ENCODE measurements at regions not wholly inside any gene's neighbourhood (a gene's known extent, or its start where the extent isn't known, plus 50 kb on each side); places are given as distances from the start of the nearest gene placed in this dataset.

- Histone ChIP-seq H3K36me3 (no peaks in the 10 kb centered on the region), H3K27me3 (no peaks in the 10 kb centered on the region), H3K27ac (no peak overlapping the region), H3K4me3 (no peak overlapping the region), H3K4me1 (peaks cover 0 to 5% (median 0%) of the 10 kb centered on the region in 4 donors), H3K9me3 (no peaks in the 10 kb centered on the region)
- DNase-seq, result no peak
- TF ChIP-seq POLR2A (IDR thresholded peaks at IDR 0.05) (no peak), CTCF (IDR thresholded peaks at IDR 0.05) (no peak)
Measured at GRCh38 chr10:43969506-43969905, 320.8 kb upstream of the ZNF32 start.

- no peak for DNase-seq
- Histone ChIP-seq H3K36me3 (no peaks in the 10 kb centered on the region), H3K4me3 (no peak overlapping the region), H3K9me3 (no peaks in the 10 kb centered on the region), H3K27me3 (no peaks in the 10 kb centered on the region), H3K27ac (no peak overlapping the region), H3K4me1 (peaks cover 0 to 5% (median 0%) of the 10 kb centered on the region in 4 donors)
- TF ChIP-seq POLR2A (IDR thresholded peaks at IDR 0.05) (no peak), CTCF (IDR thresholded peaks at IDR 0.05) (no peak)
Measured at GRCh38 chr10:43968961-43969360, 320.3 kb upstream of the ZNF32 start.

GRCh38 chr10:43968076-43968475 lies 319.4 kb upstream of the ZNF32 start:
- no peak overlapping the region for H3K27ac ChIP-seq
- no peaks in the 10 kb centered on the region for H3K9me3 ChIP-seq
- TF ChIP-seq CTCF (IDR thresholded peaks at IDR 0.05) (no peak), POLR2A (IDR thresholded peaks at IDR 0.05) (no peak)

DNA sequence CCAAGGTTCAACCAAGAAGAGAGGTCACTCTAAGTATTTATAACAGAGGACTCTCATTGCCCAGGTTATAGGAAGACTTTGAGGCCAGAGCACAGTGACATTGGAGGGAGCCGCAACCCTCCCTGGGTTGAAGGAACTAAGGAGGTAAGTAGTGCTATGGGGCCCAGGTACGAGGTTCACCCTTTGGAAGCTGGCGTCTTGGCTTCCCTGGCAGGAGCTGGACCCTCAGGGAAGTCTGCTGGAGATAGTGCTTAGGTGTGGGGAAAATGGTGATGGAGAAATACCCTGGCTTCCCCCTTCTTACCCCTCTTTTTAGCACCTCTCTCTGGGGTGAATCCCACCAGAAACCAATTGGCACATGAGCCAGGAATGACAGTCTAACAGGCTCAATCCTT lies 317.9 kb upstream of the ZNF32 start:
- DNase-seq, result no peak
- H3K36me3 ChIP-seq, result no peaks in the 10 kb centered on the region
- TF ChIP-seq POLR2A (IDR thresholded peaks at IDR 0.05), result no peak
- no peak overlapping the region for H3K4me3 ChIP-seq
- H3K27me3 ChIP-seq, result no peaks in the 10 kb centered on the region
- H3K27ac ChIP-seq, result no peak overlapping the region
- peaks cover 0 to 5% (median 0%) of the 10 kb centered on the region in 4 donors for H3K4me1 ChIP-seq
- H3K9me3 ChIP-seq, result no peaks in the 10 kb centered on the region

More at GRCh38 chr10:43968076-43968475, 319.4 kb upstream of the ZNF32 start:
- DNase-seq, result no peak
- Histone ChIP-seq H3K4me1 (peaks cover 0 to 5% (median 0%) of the 10 kb centered on the region in 4 donors), H3K4me3 (no peak overlapping the region), H3K36me3 (no peaks in the 10 kb centered on the region), H3K27me3 (no peaks in the 10 kb centered on the region)

- DNase-seq, result no peak
- no peaks in the 10 kb centered on the region for H3K9me3 ChIP-seq
- no peak overlapping the region for H3K4me3 ChIP-seq
- H3K4me1 ChIP-seq, result peaks cover 0 to 5% (median 0%) of the 10 kb centered on the region in 4 donors
- no peak overlapping the region for H3K27ac ChIP-seq
- TF ChIP-seq CTCF (IDR thresholded peaks at IDR 0.05), result no peak
- TF ChIP-seq POLR2A (IDR thresholded peaks at IDR 0.05), result no peak
- H3K27me3 ChIP-seq, result no peaks in the 10 kb centered on the region
- H3K36me3 ChIP-seq, result no peaks in the 10 kb centered on the region
Measured at GRCh38 chr10:43965918-43966570, 317.4 kb upstream of the ZNF32 start.

GRCh38 chr10:43965033-43965917 lies 316.6 kb upstream of the ZNF32 start:
- no peak overlapping the region for H3K4me3 ChIP-seq
- DNase-seq, result peak in 1 of 3 donors; percentile 43
- no peaks in the 10 kb centered on the region for H3K36me3 ChIP-seq
- H3K27me3 ChIP-seq, result no peaks in the 10 kb centered on the region
- no peaks in the 10 kb centered on the region for H3K9me3 ChIP-seq
- no peak overlapping the region for H3K27ac ChIP-seq
- peaks cover 0 to 5% (median 0%) of the 10 kb centered on the region in 4 donors for H3K4me1 ChIP-seq
- no peak for TF ChIP-seq POLR2A (IDR thresholded peaks at IDR 0.05)
- TF ChIP-seq CTCF (IDR thresholded peaks at IDR 0.05), result no peak
